PFSK-1 (cell line): ENCODE measurements at regions not wholly inside any gene's neighbourhood (a gene's known extent, or its start where the extent isn't known, plus 50 kb on each side); places are given as distances from the start of the nearest gene placed in this dataset.

Experiments used
- FOXP2 ChIP-seq: optimal IDR thresholded peaks from 2 replicates; pipeline ENCODE3; 2011; ENCODE audit warnings: borderline replicate concordance, control low read depth, inconsistent platforms; ENCODE audit not compliant: insufficient read depth; ENCODE audit errors: extremely low read length, extremely low read depth
- POLR2AphosphoS5 ChIP-seq: IDR thresholded peaks from 2 replicates; pipeline ENCODE4 v1.6.1; 2012; ENCODE audit warnings: low read depth, mild to moderate bottlenecking, control low read depth, low read length, moderate library complexity
- REST ChIP-seq, 2 experiments: IDR thresholded peaks; 2 replicates each; pipeline versions ENCODE4 v1.6.1 to v1.8.0; 2011 to 2012; ENCODE audit warnings: low read depth in 2 of 2, low read length in 2 of 2, control low read depth in 1 of 2, inconsistent platforms in 1 of 2, mild to moderate bottlenecking in 1 of 2, moderate library complexity in 1 of 2; ENCODE audit not compliant: insufficient read depth in 1 of 2
- SIN3A ChIP-seq: IDR thresholded peaks from 2 replicates; pipeline ENCODE4 v1.6.1; 2012; ENCODE audit warnings: mild to moderate bottlenecking, low read length, moderate library complexity, borderline replicate concordance; ENCODE audit not compliant: insufficient read depth
- TAF1 ChIP-seq: IDR thresholded peaks from 2 replicates; pipeline ENCODE4 v1.6.1; 2012; ENCODE audit warnings: low read length, control low read depth, borderline replicate concordance; ENCODE audit not compliant: insufficient read depth

- TF ChIP-seq POLR2AphosphoS5 (no peak), REST (IDR thresholded peaks at IDR 0.05; ENCODE audit: insufficient read depth in 1 of 2, low read depth in 2 of 2, low read length in 2 of 2) (no peak), TAF1 (no peak), FOXP2 (no peak), SIN3A (no peak)
These were observed 549.3 kb downstream of the BRD1 start for GRCh38 chr22:49278340-49278739.
